Osteocyte (in vitro differentiated cells): ENCODE measurements at regions not wholly inside any gene's neighbourhood (a gene's known extent, or its start where the extent isn't known, plus 50 kb on each side); places are given as distances from the start of the nearest gene placed in this dataset.
"Not testable (repeated sequence)": the region's sequence is repeated elsewhere in the genome, so short reads cannot be mapped to it uniquely, and the experiment has no call there.

Experiments
- DNase-seq: peaks from one replicate; pipeline ENCODE4 v3.0.0; 2021; ENCODE audit warnings: mixed read lengths; ENCODE audit not compliant: unreplicated experiment; ENCODE audit errors: extremely low spot score
- H3K27ac Mint-ChIP-seq: one replicate; pipeline ENCODE4 v1.8.0; 2021; ENCODE audit warnings: mild to moderate bottlenecking, mixed read lengths; ENCODE audit not compliant: unreplicated experiment
- H3K27me3 Mint-ChIP-seq: one replicate; pipeline ENCODE4 v1.8.0; 2021; ENCODE audit warnings: mixed read lengths; ENCODE audit not compliant: unreplicated experiment
- H3K36me3 Mint-ChIP-seq: one replicate; pipeline ENCODE4 v1.8.0; 2021; ENCODE audit warnings: mixed read lengths; ENCODE audit not compliant: unreplicated experiment
- H3K4me1 Mint-ChIP-seq: one replicate; pipeline ENCODE4 v1.8.0; 2021; ENCODE audit warnings: mixed read lengths; ENCODE audit not compliant: unreplicated experiment
- H3K4me3 Mint-ChIP-seq: one replicate; pipeline ENCODE4 v1.8.0; 2021; ENCODE audit warnings: mild to moderate bottlenecking, moderate library complexity, mixed read lengths; ENCODE audit not compliant: unreplicated experiment
- H3K9me3 Mint-ChIP-seq: one replicate; pipeline ENCODE4 v1.8.0; 2021; ENCODE audit warnings: mixed read lengths; ENCODE audit not compliant: unreplicated experiment
- CTCF ChIP-seq: fragments of 200-600 bp; sonication (generic); IDR thresholded peaks from 2 replicates; pipeline ENCODE4 v1.5.0; 2021; ENCODE audit warnings: antibody characterized with exemption, mild to moderate bottlenecking, moderate library complexity

GRCh38 chr15:70512772-70513362 lies 250.5 kb downstream of the UACA start:
- peaks cover 4% of the 10 kb centered on the region for H3K36me3 Mint-ChIP-seq

GRCh38 chr15:70511972-70512587 lies 251.3 kb downstream of the UACA start:
- DNase-seq, H3K4me3 Mint-ChIP-seq: not testable (repeated sequence)

More at GRCh38 chr15:70512772-70513362, 250.5 kb downstream of the UACA start:
- H3K9me3 Mint-ChIP-seq, result peaks cover 22% of the 10 kb centered on the region
- H3K27me3 Mint-ChIP-seq, result peaks cover 29% of the 10 kb centered on the region
- peaks cover 13% of the 10 kb centered on the region for H3K4me1 Mint-ChIP-seq
- peak; percentile 52 for TF ChIP-seq CTCF
- no peak for DNase-seq
- H3K4me3 Mint-ChIP-seq, result no peak overlapping the region
- no peak overlapping the region for H3K27ac Mint-ChIP-seq

GRCh38 chr15:70510433-70510832 lies 252.9 kb downstream of the UACA start:
- Mint-ChIP-seq H3K36me3 (peaks cover 4% of the 10 kb centered on the region), H3K27me3 (peaks cover 18% of the 10 kb centered on the region), H3K4me1 (peaks cover 30% of the 10 kb centered on the region), H3K4me3 (no peak overlapping the region), H3K9me3 (peaks cover 22% of the 10 kb centered on the region), H3K27ac (no peak overlapping the region)
- no peak for TF ChIP-seq CTCF
- DNase-seq, result no peak

More at GRCh38 chr15:70511972-70512587, 251.3 kb downstream of the UACA start:
- H3K36me3 Mint-ChIP-seq, H3K27ac Mint-ChIP-seq: not testable (repeated sequence)
- H3K4me1 Mint-ChIP-seq, result peaks cover 15% of the 10 kb centered on the region
- H3K27me3 Mint-ChIP-seq, result peaks cover 28% of the 10 kb centered on the region
- H3K9me3 Mint-ChIP-seq, result peaks cover 22% of the 10 kb centered on the region

- DNase-seq, result no peak
- Mint-ChIP-seq H3K27me3 (peaks cover 11% of the 10 kb centered on the region), H3K9me3 (peaks cover 22% of the 10 kb centered on the region), H3K27ac (no peak overlapping the region), H3K4me1 (peaks cover 35% of the 10 kb centered on the region), H3K36me3 (peaks cover 4% of the 10 kb centered on the region), H3K4me3 (no peak overlapping the region)
- no peak for TF ChIP-seq CTCF
Measured at GRCh38 chr15:70509731-70510143, 253.6 kb downstream of the UACA start.

- peaks cover 39% of the 10 kb centered on the region for H3K4me1 Mint-ChIP-seq
Measured at GRCh38 chr15:70509282-70509662, 254.1 kb downstream of the UACA start.

More at GRCh38 chr15:70509282-70509662, 254.1 kb downstream of the UACA start:
- Mint-ChIP-seq H3K9me3 (peaks cover 22% of the 10 kb centered on the region), H3K36me3 (peaks cover 4% of the 10 kb centered on the region), H3K27me3 (peaks cover 7% of the 10 kb centered on the region), H3K4me3 (no peak overlapping the region), H3K27ac (no peak overlapping the region)
- TF ChIP-seq CTCF, result no peak
- DNase-seq, result no peak
